ENCODE measurements at regions not wholly inside any gene's neighbourhood (a gene's known extent, or its start where the extent isn't known, plus 50 kb on each side); places are given as distances from the start of the nearest gene placed in this dataset.

DNA sequence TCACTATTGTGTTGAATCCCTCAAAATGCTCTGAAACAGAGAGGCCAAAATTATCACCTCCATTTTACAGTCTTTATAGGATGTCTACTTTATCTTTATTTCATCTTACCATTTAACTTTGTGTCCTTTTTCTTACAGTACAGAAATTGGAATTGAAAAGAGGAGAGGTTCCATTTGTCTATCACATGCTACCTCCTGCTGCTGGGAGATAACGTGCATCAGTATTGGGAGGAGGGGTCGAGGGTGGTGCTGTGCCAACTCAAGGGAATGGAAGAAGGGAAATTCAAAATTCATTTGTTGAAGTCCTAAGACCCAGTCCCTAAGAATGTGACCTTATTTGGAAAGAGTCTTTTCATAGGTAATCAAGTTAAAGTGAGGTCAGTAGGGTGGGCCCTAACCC lies 85.3 kb downstream of the HHIPL2 start:
- H3K27me3 ChIP-seq (ENCODE audit: insufficient read depth) = no peaks in the 10 kb centered on the region
- no peak overlapping the region for H3K4me3 ChIP-seq (ENCODE audit: low read depth in 2 of 2, low read length in 1 of 2)
- no peak overlapping the region for H2AFZ ChIP-seq (ENCODE audit: low read depth)
- H3K27ac ChIP-seq (ENCODE audit: low read depth in 2 of 2, low read length in 1 of 2) = no peak overlapping the region
- peaks cover 0 to 4% of the 10 kb centered on the region in 2 experiments; a peak in 2 of 4 replicates for H3K4me1 ChIP-seq (ENCODE audit: control insufficient read depth in 1 of 2, insufficient read depth in 2 of 2, low read depth in 1 of 2, low read length in 1 of 2)
- POLR2A ChIA-PET = no interaction called here
- no peak for TF ChIP-seq FOSL2 (IDR thresholded peaks at IDR 0.05; ENCODE audit: borderline replicate concordance, low read depth)
- TF ChIP-seq TAF1 (IDR thresholded peaks at IDR 0.05; ENCODE audit: borderline replicate concordance, low read depth, low read length) = no peak
- no peak for TF ChIP-seq EP300 (IDR thresholded peaks at IDR 0.05; ENCODE audit: borderline replicate concordance in 1 of 2, low read depth in 1 of 2, low read length in 1 of 2)
- TF ChIP-seq POLR2AphosphoS5 (IDR thresholded peaks at IDR 0.05; ENCODE audit: low read depth, low read length) = no peak
- no peak for TF ChIP-seq FOXM1 (IDR thresholded peaks at IDR 0.05; ENCODE audit: low read depth)
- TF ChIP-seq EZH2phosphoT487 (IDR thresholded peaks at IDR 0.05; ENCODE audit: borderline replicate concordance, low read depth) = no peak
- no peak for TF ChIP-seq RAD21 (IDR thresholded peaks at IDR 0.05; ENCODE audit: low read length)
- TF ChIP-seq, protein P1, sequence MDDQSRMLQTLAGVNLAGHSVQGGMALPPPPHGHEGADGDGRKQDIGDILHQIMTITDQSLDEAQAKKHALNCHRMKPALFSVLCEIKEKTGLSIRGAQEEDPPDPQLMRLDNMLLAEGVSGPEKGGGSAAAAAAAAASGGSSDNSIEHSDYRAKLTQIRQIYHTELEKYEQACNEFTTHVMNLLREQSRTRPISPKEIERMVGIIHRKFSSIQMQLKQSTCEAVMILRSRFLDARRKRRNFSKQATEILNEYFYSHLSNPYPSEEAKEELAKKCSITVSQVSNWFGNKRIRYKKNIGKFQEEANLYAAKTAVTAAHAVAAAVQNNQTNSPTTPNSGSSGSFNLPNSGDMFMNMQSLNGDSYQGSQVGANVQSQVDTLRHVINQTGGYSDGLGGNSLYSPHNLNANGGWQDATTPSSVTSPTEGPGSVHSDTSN (IDR thresholded peaks at IDR 0.05) = no peak
- TF ChIP-seq GATA2 (CRISPR knock-in tag; IDR thresholded peaks at IDR 0.05) = no peak
- TF ChIP-seq, protein P2, sequence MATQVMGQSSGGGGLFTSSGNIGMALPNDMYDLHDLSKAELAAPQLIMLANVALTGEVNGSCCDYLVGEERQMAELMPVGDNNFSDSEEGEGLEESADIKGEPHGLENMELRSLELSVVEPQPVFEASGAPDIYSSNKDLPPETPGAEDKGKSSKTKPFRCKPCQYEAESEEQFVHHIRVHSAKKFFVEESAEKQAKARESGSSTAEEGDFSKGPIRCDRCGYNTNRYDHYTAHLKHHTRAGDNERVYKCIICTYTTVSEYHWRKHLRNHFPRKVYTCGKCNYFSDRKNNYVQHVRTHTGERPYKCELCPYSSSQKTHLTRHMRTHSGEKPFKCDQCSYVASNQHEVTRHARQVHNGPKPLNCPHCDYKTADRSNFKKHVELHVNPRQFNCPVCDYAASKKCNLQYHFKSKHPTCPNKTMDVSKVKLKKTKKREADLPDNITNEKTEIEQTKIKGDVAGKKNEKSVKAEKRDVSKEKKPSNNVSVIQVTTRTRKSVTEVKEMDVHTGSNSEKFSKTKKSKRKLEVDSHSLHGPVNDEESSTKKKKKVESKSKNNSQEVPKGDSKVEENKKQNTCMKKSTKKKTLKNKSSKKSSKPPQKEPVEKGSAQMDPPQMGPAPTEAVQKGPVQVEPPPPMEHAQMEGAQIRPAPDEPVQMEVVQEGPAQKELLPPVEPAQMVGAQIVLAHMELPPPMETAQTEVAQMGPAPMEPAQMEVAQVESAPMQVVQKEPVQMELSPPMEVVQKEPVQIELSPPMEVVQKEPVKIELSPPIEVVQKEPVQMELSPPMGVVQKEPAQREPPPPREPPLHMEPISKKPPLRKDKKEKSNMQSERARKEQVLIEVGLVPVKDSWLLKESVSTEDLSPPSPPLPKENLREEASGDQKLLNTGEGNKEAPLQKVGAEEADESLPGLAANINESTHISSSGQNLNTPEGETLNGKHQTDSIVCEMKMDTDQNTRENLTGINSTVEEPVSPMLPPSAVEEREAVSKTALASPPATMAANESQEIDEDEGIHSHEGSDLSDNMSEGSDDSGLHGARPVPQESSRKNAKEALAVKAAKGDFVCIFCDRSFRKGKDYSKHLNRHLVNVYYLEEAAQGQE (IDR thresholded peaks at IDR 0.05; ENCODE audit: low read depth, low read length) = no peak
- no peak for DNase-seq
- H4K20me1 ChIP-seq (ENCODE audit: insufficient read depth) = no peaks in the 10 kb centered on the region
- H3K4me2 ChIP-seq = no peak overlapping the region
- no peaks in the 10 kb centered on the region for H3K9me3 ChIP-seq
- WGBS (ENCODE audit: low lambda C conversion rate) = 35% methylated on average over 2 of the region's 2 CpGs
- no peaks in the 10 kb centered on the region for H3K36me3 ChIP-seq (replicated peaks in 1 of 2; ENCODE audit: control insufficient read depth in 1 of 2, insufficient read depth in 2 of 2, low read length in 1 of 2)
- no peaks in the 10 kb centered on the region for H3K9me2 ChIP-seq
- CTCF ChIA-PET = interaction anchor here (4.2 kb wide), 1 partner anchor 9 kb away, joined by 69 read pairs; no protein-coding TSS in a partner anchor
- H3K9ac ChIP-seq = no peak overlapping the region
- H3K79me2 ChIP-seq (ENCODE audit: insufficient read depth) = no peaks in the 10 kb centered on the region
- H3F3A ChIP-seq (replicated peaks; ENCODE audit: insufficient read depth) = peaks cover 3% of the 10 kb centered on the region

DNA sequence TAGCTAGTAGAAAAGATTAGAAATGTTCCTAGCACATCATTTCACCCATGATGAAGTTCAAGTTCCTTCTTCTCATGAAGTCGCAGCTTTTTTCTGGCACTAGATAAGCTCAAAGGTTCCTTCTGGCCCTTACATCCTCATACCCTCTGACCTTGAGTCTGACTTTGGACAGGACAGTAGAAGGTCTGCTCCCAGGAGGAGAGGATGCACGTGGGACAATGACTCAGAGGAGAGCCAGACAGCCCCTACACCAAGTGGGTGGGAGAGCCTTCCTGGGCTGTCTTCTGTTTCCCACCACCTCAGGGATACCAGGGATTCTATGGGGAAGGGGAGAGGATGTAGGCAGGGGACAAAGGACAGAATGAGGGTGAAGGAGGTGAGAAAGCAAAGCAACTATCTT lies 86.0 kb downstream of the HHIPL2 start:
- Histone ChIP-seq H3K9me2 (no peaks in the 10 kb centered on the region), H3K4me3 (ENCODE audit: low read depth in 2 of 2, low read length in 1 of 2) (no peak overlapping the region), H2AFZ (ENCODE audit: low read depth) (no peak overlapping the region), H3K4me1 (ENCODE audit: control insufficient read depth in 1 of 2, insufficient read depth in 2 of 2, low read depth in 1 of 2, low read length in 1 of 2) (peaks cover 0 to 4% of the 10 kb centered on the region in 2 experiments; a peak in 2 of 4 replicates), H3K79me2 (ENCODE audit: insufficient read depth) (no peaks in the 10 kb centered on the region), H3K9me3 (no peaks in the 10 kb centered on the region), H3K27me3 (ENCODE audit: insufficient read depth) (no peaks in the 10 kb centered on the region), H3K4me2 (no peak overlapping the region), H3K36me3 (replicated peaks in 1 of 2; ENCODE audit: control insufficient read depth in 1 of 2, insufficient read depth in 2 of 2, low read length in 1 of 2) (no peaks in the 10 kb centered on the region), H3F3A (replicated peaks; ENCODE audit: insufficient read depth) (peaks cover 3% of the 10 kb centered on the region), H3K9ac (no peak overlapping the region), H3K27ac (ENCODE audit: low read depth in 2 of 2, low read length in 1 of 2) (no peak overlapping the region), H4K20me1 (ENCODE audit: insufficient read depth) (no peaks in the 10 kb centered on the region)
- DNase-seq = no peak
- TF ChIP-seq JUND (IDR thresholded peaks at IDR 0.05) = no peak
- TF ChIP-seq, protein P3, sequence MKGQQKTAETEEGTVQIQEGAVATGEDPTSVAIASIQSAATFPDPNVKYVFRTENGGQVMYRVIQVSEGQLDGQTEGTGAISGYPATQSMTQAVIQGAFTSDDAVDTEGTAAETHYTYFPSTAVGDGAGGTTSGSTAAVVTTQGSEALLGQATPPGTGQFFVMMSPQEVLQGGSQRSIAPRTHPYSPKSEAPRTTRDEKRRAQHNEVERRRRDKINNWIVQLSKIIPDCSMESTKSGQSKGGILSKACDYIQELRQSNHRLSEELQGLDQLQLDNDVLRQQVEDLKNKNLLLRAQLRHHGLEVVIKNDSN (IDR thresholded peaks at IDR 0.05; ENCODE audit: borderline replicate concordance, low read depth) = no peak
- TF ChIP-seq TCF12 (IDR thresholded peaks at IDR 0.05) = no peak
- no peak for TF ChIP-seq YY1 (IDR thresholded peaks at IDR 0.05; ENCODE audit: low read depth)
- TF ChIP-seq MXI1 (IDR thresholded peaks at IDR 0.05; ENCODE audit: low read depth, low read length) = no peak
- TF ChIP-seq RXRA (IDR thresholded peaks at IDR 0.05; ENCODE audit: borderline replicate concordance, low read depth) = no peak
- TF ChIP-seq, protein P4, sequence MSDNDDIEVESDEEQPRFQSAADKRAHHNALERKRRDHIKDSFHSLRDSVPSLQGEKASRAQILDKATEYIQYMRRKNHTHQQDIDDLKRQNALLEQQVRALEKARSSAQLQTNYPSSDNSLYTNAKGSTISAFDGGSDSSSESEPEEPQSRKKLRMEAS (IDR thresholded peaks at IDR 0.05; ENCODE audit: low read depth) = no peak
- TF ChIP-seq, protein P5, sequence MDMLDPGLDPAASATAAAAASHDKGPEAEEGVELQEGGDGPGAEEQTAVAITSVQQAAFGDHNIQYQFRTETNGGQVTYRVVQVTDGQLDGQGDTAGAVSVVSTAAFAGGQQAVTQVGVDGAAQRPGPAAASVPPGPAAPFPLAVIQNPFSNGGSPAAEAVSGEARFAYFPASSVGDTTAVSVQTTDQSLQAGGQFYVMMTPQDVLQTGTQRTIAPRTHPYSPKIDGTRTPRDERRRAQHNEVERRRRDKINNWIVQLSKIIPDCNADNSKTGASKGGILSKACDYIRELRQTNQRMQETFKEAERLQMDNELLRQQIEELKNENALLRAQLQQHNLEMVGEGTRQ (IDR thresholded peaks at IDR 0.05; ENCODE audit: borderline replicate concordance, low read depth, low read length) = no peak
- no peak for TF ChIP-seq TAF1 (IDR thresholded peaks at IDR 0.05; ENCODE audit: borderline replicate concordance, low read depth, low read length)
- no peak for TF ChIP-seq POLR2AphosphoS5 (IDR thresholded peaks at IDR 0.05; ENCODE audit: low read depth, low read length)
- POLR2A ChIA-PET = no interaction called here
- WGBS (ENCODE audit: low lambda C conversion rate) = 52% methylated on average over 2 of the region's 2 CpGs
- CTCF ChIA-PET = no interaction called here
